Peyer's patch (tissue), 4 donors: ENCODE measurements at regions not wholly inside any gene's neighbourhood (a gene's known extent, or its start where the extent isn't known, plus 50 kb on each side); places are given as distances from the start of the nearest gene placed in this dataset.

Source experiments
- CTCF ChIP-seq, 6 experiments: fragments of 450-650 bp in 4 of 6; fragments of 200-600 bp in 2 of 6; sonication (generic) in 1 of 6; IDR thresholded peaks; one replicate each; pipeline ENCODE4 v1.5.1; 2017 to 2019; ENCODE audit warnings: antibody characterized with exemption in 6 of 6, mild to moderate bottlenecking in 3 of 6, moderate library complexity in 1 of 6
- POLR2A ChIP-seq, 2 donors: fragments of 450-650 bp; IDR thresholded peaks; one replicate each; pipeline ENCODE4 v1.5.1; 2017; ENCODE audit warnings: antibody characterized with exemption in 2 of 2, mild to moderate bottlenecking in 2 of 2, moderate library complexity in 2 of 2

- no peak for TF ChIP-seq CTCF (IDR thresholded peaks at IDR 0.05)
- TF ChIP-seq POLR2A (IDR thresholded peaks at IDR 0.05) = no peak
Measured at GRCh38 chr3:146337991-146338390, 87.1 kb upstream of the PLSCR4 start.
